HG02870 (cell line): ENCODE measurements at regions not wholly inside any gene's neighbourhood (a gene's known extent, or its start where the extent isn't known, plus 50 kb on each side); places are given as distances from the start of the nearest gene placed in this dataset.

Experiments
- ATAC-seq: cut with Tn5 transposase; IDR thresholded peaks from one replicate; pipeline ENCODE4 v1.9.1; 2021; ENCODE audit warnings: mild to moderate bottlenecking, moderate library complexity; ENCODE audit not compliant: unreplicated experiment

DNA sequence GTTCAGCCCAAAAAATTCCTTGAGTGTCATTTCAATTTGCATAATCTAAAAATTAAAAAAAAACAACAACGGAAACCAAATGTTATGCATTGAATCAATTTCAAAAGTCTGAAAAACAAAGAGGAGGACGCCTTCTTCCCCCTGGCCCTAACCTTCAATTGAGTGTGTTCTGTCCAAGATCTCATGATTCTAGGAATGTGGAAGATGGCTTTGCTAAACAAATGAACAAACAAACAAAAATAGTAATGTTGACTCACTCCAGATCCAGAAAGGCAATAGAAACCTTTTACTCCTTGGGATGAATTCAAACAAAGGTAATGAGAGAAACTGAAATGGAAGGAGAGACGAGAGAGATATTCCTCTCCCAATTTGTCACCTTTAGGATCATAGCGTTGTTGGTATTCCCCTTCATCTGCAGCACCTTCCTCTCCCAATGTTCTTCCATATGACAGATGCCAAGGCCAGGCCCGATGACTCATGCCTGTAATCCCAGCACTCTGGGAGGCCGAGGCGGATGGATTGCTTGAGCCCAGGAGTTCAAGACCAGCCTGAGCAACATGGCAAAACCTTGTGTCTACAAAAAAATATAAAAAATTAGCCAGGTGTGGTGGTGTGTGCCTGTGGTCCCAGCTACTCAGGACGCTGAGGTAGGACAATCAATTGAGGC, 109.2 kb upstream of the ADGRF1 start:
- no peak for ATAC-seq

DNA sequence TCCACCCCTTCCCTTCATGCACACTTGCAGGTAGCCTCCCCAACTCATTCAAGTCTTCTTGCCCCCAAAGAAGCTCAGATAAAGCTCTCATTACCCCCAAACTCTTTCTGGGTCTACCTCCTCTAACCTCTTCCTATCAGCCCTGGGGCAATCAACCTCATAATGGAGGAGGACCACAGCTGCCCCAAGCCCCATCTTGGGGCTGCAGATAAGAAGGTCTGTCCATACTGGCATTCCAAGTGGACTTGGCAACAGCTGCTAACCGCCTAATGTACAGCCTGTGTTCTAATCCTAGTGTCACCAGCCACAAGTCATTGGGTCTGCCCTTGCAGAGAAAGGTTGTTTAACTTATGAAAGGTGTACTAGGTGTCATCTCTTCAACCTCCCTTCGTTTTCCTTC, 107.4 kb upstream of the ADGRF1 start:
- ATAC-seq: no peak

DNA sequence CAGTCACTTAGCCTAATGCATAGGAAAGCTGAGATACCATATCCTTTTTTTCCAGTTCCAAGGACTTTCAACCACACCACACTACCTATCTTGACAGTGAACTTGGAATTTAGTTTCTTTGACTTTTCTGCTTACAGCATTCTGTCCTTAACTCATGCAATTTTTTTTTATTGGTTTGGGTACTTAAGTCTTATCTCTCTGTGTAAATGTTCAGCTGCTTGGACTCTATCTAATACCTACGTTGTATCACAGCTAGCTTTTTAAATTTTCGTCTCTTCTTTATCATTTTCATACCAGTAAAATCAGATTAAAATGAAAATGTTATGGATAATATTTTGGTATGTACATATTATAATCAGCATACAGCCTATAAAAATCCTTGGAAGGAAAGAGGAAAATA, 106.9 kb upstream of the ADGRF1 start:
- no peak for ATAC-seq

DNA sequence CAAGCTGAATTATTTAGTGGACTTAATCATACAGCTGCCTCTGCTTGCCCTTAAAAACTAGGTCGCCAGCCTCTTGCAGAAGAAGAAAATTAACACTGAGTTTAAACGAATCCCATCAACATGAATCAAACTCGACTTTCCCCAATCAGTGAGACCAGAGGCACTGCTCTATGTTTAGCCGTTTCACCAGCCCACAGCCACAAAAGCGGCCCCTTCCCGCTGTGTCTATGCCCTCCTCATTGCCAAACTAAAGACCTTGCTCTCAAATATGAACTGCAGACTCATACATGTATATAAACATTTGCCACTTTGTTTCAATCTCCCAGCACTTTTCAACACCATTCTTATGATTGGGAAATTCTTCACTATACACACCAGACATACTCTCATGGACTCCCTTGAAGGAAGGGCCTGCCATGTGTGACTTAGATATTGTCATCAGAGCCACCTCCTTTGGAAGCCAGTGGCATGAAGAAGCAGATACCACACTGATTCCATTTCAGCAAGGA, 105.8 kb upstream of the ADGRF1 start:
- ATAC-seq: no peak

DNA sequence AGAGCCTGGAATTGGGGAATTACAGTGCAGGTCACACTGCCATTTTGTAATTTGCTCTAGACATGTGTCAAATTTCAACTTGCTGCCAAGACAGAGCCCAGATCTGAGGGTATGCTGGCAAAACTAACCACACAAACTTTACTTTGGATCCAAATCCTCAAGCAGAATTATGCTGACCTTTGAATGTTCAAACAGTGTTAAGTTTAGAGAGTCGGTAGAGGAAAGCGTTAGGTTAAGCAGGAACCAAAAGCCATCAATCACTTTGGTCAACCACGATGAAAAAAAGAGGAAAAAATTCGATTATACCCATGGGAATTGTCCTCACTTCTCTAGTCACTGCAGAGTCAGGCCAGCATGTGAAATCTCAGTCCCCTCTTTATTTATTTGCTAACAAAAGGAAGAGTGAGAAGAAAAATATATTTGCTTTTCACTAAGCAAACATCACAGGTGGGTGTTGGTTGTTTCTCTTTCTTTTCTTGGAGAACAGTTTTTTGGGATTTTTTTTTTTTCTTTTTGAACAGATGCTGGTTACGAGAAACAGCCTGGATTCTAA, 105.1 kb upstream of the ADGRF1 start:
- no peak for ATAC-seq

DNA sequence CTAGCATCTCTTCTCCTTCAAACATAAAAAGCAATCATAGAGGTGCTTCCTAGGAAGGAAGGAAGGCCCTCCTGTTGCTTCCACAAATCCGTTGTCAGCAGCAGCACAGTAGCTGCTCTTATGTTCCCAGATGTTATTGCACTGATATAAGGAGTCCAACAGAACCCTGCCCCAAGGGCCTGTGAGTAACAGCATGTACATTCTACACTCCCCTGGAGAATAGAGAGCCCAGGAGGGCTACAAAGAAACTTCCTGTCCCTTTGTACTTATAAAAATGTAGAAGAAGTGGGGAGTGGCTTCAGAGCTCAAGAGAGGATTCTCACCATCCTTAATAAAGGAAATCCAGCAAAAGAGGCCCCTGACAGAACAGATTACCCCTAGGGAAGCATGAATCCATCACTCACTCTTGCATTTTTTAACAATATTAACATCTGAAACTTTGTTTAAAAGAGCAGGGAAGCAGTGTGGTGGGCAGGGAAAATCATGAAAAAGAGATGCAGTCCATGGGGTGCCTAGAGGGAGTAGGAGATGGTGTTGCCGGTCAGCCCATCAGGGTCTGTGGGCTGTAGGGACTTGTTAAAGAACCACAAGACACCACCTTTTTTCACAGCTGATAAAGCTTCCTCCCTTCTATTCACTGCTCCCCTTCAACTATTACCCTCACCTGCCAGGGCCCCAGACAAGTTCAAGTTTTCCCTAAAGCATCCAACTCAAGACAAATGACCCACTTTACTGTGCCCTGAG, 104.5 kb upstream of the ADGRF1 start:
- ATAC-seq: no peak

DNA sequence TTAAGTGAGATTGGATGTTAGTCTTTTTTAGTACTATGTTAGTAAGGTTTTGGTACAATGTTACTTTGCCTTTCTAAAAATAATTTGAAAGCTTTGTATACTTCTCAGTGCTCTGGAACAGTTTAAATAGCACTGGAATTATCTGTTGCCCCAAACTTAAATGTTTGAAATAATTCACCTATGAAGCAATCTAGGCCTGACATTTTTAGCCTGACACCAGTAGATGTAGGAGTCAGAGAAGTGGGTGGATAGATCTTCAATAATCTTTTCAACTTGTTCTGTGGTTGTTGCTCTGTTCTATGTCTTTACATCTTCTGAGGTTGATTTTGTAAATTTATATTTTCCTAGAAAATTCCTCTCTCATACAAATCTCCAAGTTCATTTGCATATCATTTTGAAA, 103.1 kb upstream of the ADGRF1 start:
- no peak for ATAC-seq

DNA sequence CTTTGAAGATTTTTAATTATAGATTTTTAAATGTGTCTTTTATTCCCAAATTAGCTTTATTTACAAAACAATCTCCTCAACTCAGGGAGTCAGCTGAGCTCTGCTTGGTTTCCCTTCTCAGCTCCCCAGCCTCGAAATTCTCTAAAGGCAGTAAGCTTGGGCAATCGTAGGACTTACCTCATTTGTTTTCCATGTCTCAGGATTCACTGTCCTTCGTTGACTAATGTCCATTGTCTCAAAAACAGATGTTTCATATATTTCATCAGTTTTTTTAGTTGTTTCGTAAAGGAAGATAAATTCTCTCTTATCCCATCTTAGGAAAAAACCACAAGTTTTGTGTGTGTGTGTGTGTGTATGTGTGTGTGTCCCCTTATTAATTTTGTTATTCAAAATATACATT, 102.2 kb upstream of the ADGRF1 start:
- ATAC-seq: no peak

DNA sequence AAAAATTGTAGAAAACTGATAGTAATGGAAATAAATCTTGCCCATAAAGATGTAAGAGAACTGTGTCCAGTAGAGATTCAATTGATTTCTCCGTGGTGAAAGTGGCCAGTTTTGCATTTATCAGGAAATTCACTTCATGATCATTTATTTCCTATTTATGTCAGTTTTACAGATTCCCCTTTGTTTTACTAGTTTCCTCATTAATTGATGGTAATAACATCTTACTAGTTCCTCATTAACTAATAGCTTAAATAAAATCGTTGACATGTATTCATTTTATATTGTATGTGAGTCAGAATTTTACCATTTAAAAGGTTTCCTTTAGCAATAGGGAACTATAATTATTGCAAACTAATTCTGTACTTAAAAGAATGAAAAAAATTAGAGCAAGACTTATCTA, 99.8 kb upstream of the ADGRF1 start:
- no peak for ATAC-seq

DNA sequence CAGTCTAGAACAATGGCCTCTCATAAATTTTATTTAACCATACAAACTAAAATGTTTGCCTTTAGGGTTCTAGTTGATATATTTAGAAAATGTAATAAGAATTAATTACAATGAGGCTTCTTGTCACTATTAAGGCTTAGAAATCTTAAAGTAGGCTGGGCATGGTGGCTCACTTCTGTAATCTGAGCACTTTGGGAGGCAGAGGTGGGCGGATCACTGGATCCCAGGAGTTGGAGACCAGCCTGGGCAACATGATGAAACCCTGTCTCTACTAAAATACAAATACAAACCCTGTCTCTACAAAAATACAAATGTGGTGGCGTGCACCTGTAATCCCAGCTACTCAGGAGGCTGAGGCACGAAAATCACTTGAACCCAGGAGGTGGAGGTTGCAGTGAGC, 99.0 kb upstream of the ADGRF1 start:
- ATAC-seq: no peak

DNA sequence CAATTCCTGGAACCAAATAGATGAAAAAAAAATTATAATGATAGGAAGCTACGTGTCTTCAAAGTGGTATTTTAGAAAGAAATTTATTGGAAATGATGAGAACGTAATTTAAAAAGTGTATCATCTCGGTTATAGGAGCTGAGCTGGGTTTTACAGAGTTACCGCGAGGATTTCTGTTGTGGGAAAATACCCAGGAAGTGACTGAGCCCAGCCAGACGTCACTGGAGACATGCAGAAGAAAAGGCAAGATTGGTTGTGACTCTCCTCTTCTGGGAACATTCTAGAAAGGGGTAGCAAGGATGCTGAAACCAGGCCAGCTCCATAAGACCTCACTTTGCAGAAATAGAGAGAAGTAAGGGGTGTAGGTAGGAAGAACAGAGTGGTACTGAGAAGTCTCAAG, 95.9 kb upstream of the ADGRF1 start:
- no peak for ATAC-seq

DNA sequence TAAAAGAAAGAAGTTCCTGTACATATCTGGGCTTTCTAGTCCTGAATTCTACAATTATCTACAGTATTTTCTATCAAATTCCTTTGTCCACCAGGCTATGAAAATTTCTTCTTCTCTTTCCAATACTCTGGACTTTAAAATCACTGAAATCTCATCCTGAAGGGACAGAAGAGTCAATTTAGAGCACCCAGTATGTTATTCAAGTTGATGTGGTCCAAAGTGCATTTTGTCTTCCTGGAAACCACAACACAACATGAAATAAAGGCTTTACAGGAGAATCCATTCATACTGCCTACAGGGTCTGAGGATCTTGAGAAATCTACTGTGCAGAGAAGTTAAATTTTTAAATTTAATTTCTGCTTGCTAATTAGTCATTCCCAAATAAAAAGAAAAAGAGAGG, 94.9 kb upstream of the ADGRF1 start:
- no peak for ATAC-seq

DNA sequence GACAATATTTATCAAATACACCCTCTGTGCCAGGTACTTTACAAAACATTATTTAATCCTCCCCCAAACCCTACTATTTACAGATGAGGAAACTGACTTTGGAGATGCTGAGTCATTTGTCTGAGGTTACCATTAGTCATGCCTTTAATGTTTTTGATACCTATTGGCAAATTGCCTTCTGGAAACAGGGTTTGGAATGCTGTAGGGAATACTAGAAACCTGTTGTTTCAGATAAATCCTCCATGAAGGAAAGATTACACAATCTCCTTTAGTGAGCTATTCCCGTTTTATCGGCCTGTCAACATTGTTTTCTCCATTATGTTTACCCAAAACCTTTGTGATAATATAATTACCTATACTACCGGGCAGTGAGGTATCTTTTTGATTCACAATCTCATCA, 93.6 kb upstream of the ADGRF1 start:
- ATAC-seq: no peak

DNA sequence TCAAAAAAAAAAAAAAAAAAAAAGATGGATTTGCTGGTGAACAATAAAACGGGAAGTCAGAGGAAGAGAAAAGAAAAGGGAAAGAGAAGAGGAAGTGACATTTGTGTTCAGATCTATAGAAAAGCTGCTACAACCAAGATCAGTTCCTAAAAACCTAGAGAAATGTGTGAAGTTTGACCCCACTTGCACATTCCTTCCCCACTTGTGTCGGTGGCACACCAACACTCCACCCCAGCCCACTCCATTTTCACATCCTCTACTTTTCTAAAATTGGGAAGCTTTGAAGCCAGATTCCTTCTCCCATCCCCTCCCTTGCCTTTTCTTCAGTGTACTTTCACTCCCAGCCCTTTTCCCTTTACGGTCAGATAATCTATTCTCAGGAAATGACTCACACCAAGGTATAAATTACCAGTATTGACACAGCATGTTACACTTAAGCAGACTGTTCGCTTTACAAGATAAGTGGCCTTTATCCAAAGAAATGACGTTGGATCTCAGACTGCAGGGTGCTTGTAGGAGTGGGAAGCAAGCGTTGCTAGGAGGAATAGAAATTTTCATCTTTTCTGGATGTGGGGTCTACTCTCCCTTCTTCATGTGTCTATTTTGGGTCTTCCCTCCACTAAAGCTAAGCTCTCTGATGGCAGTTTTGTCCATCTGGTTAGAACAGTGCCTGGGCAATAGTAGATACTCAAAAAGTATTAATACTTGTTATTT, 92.5 kb upstream of the ADGRF1 start:
- no peak for ATAC-seq

DNA sequence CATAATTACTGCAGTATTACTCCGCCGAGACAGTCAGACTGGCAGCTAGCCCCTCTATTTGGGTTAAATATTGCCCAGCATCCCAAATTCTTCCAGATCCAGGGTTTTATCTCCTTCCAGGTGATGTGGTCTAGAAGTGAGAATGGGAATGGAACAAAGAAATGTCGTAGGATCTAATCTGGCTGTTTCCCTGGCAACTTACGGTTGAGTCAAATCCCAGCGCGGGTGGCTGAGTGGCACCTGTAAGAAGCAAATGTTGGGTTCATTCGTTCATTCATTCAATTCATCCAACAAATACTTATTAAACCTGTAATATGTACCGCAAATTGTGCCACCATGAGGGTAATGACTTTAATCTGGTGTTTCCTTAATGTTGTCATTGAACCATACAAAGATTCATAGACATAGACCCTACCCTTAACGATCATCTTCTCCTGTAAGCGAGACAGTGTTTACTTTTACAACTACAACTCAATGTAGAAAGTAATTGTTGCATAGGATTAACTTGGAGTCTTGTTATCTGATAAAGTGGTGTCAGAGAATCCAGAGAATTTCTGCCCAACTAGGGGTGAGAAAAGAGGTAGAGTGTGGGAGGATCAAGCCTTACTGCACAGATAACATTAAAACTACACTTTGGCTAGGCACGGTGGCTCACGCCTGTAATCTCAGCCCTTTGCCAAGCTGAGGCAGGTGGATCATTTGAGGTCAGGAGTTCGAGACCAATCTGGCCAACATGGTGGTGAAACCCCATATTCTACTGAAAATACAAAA, 91.3 kb upstream of the ADGRF1 start:
- ATAC-seq: no peak

DNA sequence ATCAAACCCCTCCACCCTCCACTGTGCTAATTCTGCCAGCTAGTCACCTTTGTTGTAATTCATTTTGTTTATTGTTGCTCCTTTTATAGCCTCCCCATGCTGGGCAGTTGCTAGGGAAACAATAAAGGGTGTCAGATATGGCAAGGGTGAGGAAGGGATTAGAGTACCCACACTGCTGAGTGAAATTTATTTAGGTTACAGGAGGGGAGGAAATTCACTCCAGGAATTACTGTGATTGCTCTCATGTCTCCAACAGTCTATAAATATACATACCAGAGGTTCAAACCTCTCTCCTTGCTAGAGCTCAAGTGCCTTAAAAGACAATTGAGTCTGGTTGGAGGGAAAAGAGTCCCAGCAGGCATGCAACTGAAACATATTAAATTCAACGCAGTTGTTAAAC, 90.6 kb upstream of the ADGRF1 start:
- no peak for ATAC-seq

DNA sequence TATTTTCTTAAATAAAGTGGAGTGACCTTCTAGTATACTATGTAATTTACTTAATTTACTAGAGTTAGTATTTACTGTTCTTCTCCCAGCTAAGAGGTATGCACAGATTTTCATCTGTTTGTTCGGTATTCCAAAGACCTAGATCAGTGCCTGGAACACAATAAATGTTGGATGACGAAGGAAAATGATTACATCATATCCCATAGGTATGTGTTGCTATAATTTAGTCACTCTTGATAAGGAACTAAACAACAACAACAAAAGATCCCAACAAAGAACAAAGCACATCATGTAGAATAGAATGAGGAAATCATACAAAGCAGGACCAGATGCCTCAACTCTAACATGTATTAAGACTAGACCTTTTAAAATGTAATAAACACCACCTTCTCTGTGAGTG, 89.6 kb upstream of the ADGRF1 start:
- no peak for ATAC-seq

DNA sequence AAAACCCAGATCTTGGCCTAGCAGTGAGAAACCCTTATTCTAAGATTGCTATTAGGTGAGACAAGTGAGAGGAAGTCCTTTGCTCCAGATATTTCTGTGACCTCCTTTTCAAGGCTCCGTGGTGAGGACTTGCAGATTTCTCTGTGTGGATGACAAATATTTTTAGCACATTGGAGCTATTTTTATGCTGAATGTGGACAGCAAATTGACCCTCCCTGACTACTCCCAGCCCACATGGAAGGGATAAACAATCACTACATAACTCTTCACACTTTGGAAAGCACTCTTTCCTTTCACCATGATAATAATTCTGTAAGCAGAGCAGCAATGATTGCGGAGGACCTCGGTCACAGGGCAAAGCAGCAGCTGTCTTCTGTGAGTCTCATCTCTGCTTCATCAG, 88.0 kb upstream of the ADGRF1 start:
- ATAC-seq: no peak

DNA sequence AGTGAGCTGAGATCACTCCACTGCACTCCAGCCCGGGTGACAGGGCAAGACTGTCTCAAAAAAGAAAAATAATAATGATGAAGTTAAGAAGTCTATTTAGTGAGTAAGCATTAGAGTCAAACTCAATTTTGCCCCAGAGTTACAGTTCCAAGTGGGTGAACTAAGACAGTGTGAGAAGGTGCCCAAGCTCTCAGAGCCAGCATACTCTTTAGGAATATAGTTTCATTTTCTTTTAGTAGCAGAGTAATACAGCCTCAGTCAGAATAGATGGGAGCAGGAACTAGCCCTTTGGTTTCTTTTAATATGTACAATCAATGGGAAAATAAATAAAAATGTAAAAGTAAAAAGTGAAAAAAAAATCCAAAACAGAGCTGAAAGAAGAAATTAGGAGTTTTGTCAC, 87.0 kb upstream of the ADGRF1 start:
- no peak for ATAC-seq

DNA sequence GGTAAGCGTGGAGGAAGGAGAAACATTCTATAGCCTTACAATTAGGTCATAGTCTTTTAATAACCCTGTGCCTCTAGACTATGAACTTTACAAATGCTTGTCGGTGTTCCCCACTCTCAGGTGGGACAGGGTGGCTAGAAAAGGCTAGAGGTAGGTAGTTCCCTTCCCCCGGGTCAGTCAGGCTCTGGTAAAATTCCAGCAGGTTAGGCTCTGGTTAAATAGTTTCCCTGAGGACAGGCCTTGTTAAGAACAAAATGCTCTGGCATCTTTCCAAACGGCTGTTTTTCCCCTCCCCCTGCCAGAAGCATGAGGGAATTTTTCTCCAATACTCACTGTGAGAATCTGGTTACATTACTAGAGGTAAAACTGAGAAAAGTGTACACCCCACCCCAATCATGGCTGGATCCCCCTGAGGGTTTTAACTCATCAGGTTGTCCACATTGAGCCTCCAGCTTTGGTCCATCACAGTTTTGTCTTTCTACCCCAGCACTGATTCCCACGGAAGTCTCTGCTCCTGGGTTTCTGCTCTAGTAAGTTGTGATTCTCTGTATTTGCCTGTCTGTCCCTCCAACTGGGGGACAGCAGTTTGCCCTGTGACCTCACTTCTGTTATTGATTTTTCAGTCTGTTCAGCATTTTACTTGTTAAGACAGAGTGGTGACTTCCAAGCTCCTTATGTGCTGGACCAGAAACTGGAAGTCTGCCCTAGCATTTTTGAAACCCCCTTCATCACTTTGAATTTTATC, 84.7 kb upstream of the ADGRF1 start:
- ATAC-seq: no peak
